H1 (cell line): ENCODE measurements at regions not wholly inside any gene's neighbourhood (a gene's known extent, or its start where the extent isn't known, plus 50 kb on each side); places are given as distances from the start of the nearest gene placed in this dataset.

Source experiments
- BACH1 ChIP-seq: IDR thresholded peaks from 2 replicates; pipeline ENCODE4 v1.6.1; 2012; ENCODE audit warnings: low read length, improper control_type of control experiment
- KDM1A ChIP-seq: fragments of 200-600, 300-600 bp; sonication (generic); IDR thresholded peaks from 2 replicates; pipeline ENCODE4 v1.7.1; 2016; ENCODE audit warnings: mild to moderate bottlenecking, low read length, borderline replicate concordance
- MAFK ChIP-seq: IDR thresholded peaks from 2 replicates; pipeline ENCODE4 v1.6.1; 2012; ENCODE audit warnings: low read depth, mild to moderate bottlenecking, improper control_type of control experiment, low read length
- POU5F1 ChIP-seq: IDR thresholded peaks from 2 replicates; pipeline ENCODE4 v1.6.1; 2011; ENCODE audit warnings: low read depth, mild to moderate bottlenecking, low read length, moderate library complexity
- SAP30 ChIP-seq: fragments of 300-600 bp; sonication (generic); IDR thresholded peaks from 2 replicates; pipeline ENCODE4 v1.7.1; 2012; ENCODE audit warnings: low read length, moderate library complexity, mild to moderate bottlenecking, inconsistent platforms; ENCODE audit not compliant: insufficient read depth, insufficient replicate concordance

GRCh38 chr6:168826078-168826390 is 385.1 kb downstream of the SMOC2 start (continued):
- TF ChIP-seq SAP30 (no peak), MAFK (no peak), KDM1A (no peak), POU5F1 (no peak), BACH1 (no peak)
